Anterior cingulate cortex (tissue), 58 donors: ENCODE measurements at regions not wholly inside any gene's neighbourhood (a gene's known extent, or its start where the extent isn't known, plus 50 kb on each side); places are given as distances from the start of the nearest gene placed in this dataset.
"Not testable (repeated sequence)": the region's sequence is repeated elsewhere in the genome, so short reads cannot be mapped to it uniquely, and the experiment has no call there.

Experiments
- DNase-seq, 58 donors: peaks; one replicate each; lab custom pipeline; 2025; lab: John Stamatoyannopoulos, UW

- DNase-seq = no peak
Observed at GRCh38 chr2:194104687-194105086, 1552.3 kb upstream of the SLC39A10 start.

GRCh38 chr2:194103941-194104659 lies 1552.9 kb upstream of the SLC39A10 start:
- no peak for DNase-seq

GRCh38 chr2:194102546-194102945 lies 1554.5 kb upstream of the SLC39A10 start:
- DNase-seq = no peak

- no peak for DNase-seq
Observed at GRCh38 chr2:194100201-194100600, 1556.8 kb upstream of the SLC39A10 start.

GRCh38 chr2:194096402-194096801 lies 1560.6 kb upstream of the SLC39A10 start:
- DNase-seq = no peak

- no peak for DNase-seq
Observed at GRCh38 chr2:194095359-194095758, 1561.7 kb upstream of the SLC39A10 start.

DNA sequence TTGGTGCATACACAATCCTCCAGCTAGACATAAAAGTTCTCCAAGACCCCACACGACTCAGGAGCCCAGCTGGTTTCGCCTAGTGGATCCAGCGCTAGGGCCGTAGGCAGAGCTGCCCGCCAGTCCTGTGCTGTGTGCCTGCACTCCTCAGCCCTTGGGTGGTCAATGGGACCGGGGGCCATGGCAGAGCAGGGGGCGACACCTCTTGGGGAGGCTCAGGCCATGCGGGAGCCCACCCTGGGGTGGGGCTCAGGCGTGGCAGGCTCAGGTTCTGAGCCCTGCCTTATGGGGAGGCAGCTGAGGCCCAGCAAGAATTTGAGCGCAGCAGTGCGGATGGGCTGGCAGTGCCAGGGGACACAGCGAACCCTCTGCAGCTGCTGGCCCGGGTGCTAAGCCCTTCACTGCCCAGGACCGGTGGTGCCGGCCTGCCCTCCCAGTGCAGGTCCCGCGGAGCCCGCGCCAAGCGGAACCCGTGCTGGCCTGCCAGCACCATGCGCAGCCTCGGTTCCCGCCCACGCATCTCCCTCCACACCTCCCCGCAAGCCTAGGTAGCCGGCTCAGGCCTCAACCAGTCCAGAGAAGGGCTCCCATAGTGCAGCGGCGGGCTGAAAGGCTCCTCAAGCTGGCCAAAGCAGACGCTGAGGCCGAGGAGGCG lies 1566.6 kb upstream of the SLC39A10 start:
- DNase-seq = peak in 1 of 58 donors; percentile 2

GRCh38 chr2:194087089-194087958 lies 1569.7 kb upstream of the SLC39A10 start:
- no peak for DNase-seq

DNA sequence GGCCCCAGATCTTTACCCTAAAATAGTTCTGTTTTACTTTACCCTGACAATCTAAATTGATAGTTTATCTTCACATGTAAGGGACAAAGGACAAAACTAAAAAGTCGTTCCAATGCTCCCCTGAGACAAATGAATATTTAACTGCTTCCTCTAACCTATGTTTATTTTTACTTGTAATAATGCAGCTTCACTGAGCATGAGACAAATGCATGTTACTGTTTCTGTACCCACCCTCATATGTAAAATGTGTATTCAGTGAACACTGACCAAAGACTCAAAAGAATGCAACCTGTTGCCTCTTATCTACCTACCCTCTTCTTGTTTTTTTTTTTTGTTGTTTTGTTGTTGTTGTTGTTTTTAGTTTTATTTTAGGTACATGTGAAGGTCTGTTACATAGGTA lies 1570.9 kb upstream of the SLC39A10 start:
- DNase-seq = no peak

GRCh38 chr2:194079989-194080388 lies 1577.0 kb upstream of the SLC39A10 start:
- no peak for DNase-seq

DNA sequence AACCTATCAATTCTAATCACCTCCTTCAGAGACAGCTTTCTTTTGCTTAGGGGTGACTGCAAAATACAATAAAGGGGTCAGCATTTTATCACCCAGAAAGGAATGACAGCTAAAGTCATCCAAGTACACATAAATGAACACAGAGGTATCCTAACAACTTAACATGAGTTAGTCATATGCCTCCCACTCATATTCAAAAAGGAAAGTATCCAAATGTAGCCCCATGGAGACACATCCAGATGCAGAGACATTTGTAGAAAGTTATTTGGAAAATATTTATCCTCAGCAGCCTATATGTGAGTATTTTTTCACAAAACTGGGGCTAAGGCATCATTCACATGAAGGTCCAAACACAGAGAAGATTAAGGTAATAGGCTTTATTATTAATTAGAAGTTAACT lies 1579.7 kb upstream of the SLC39A10 start:
- no peak for DNase-seq

DNA sequence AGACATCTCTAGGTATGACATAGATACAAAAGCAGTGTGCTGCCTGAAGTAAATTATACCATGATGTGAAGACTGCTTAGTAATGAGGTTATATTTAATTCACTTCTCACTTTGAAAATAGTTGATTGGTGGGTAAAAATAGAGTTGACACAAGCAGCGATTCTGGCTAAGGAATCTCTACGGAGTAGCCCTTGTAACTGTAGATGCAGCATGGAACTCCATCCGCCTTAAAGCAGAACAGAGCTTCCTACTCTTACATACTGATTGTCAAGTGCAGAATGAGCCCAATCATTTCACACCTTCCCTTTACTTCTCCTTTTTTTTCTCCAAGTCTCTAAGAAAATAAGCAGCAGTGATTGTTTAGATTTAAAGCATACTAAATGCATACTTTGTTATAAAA lies 1594.6 kb upstream of the SLC39A10 start:
- no peak for DNase-seq

GRCh38 chr2:194060269-194060668 lies 1596.8 kb upstream of the SLC39A10 start:
- DNase-seq = no peak

DNA sequence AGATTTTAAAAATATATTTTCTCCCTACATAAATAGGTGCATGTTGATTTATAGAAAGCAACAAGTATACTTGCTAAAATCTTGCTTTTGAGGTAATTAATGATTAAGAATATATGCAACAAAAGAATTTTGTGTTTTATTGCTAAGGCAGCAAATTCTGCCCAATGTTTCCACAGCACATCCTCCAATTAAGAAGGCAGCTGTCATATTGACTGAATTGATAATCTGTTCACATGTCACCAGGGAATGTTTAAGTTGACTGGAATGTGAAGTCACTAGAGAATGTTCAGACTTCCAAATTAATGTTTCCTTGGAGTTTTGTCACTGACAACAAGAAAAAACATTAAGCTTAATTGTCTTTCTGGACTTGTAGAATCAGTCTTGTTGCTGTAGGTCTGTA lies 1602.7 kb upstream of the SLC39A10 start:
- no peak for DNase-seq

DNA sequence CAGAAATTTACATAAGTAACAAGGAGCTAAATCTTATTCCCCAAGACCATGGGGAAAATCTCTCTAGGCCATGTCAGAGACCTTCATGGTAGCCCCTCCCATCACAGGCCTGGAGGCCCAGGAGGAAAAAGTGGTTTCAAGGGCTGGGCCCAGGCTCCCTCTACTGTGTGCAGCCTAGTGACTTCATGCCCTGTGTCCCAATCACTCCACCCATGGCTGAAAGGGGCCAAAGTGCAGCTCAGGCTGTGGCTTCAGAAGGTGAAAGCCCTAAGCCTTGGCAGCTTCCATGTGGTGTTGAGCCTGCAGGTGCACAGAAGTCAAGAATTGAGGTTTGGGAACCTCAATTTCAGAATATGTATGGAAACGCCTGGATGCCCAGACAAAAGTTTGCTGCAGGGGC lies 1612.7 kb upstream of the SLC39A10 start:
- no peak for DNase-seq

- not testable (repeated sequence) for DNase-seq
Observed at GRCh38 chr2:194021130-194021529, 1635.9 kb upstream of the SLC39A10 start.

GRCh38 chr2:194020155-194020554 lies 1636.9 kb upstream of the SLC39A10 start:
- no peak for DNase-seq

- DNase-seq = no peak
Observed at GRCh38 chr2:194015751-194016150, 1641.3 kb upstream of the SLC39A10 start.

DNA sequence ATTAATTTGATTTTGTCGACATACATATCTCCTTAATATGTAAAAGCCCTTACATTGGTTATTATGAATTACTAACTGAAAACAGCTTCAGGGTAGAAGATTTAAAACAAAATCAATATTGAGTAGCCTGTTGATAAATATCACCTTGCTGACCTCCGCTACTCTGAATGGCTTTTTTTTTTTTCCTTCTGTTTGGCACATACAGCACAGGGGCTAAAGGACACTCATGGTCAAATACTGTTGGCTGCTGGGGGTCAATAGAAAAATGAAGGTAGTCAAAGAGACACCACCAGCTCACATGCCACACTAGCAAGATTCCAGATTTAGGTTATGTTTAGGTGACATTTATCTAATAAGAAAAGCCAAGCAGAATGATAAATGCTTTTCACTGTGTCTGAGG lies 1642.4 kb upstream of the SLC39A10 start:
- DNase-seq = no peak

- no peak for DNase-seq
Observed at GRCh38 chr2:194004590-194005206, 1652.3 kb upstream of the SLC39A10 start.

GRCh38 chr2:194003911-194004310 lies 1653.1 kb upstream of the SLC39A10 start:
- no peak for DNase-seq
